Activated CD8-positive, alpha-beta T cell treated with anti-CD3 and anti-CD28 coated beads, Interleukin-2, amount 10 ng/mL, durations not matched to agents 7 days and 5 days (primary cell): ENCODE measurements at regions not wholly inside any gene's neighbourhood (a gene's known extent, or its start where the extent isn't known, plus 50 kb on each side); places are given as distances from the start of the nearest gene placed in this dataset.
"Not testable (repeated sequence)": the region's sequence is repeated elsewhere in the genome, so short reads cannot be mapped to it uniquely, and the experiment has no call there.

Experiments used
- ATAC-seq: fragments of 150-1000 bp; cut with Tn5 transposase; one replicate; pipeline ENCODE4 v1.10.0; 2021; ENCODE audit warnings: moderate library complexity
- CTCF ChIA-PET: fragments of 350-600 bp; sonication (Branson Sonifier 250); formaldehyde crosslinking; loops from one replicate; lab custom pipeline; 2021; ENCODE audit warnings: antibody characterized with exemption; lab: Charles Lee
- POLR2A ChIA-PET: fragments of 350-600 bp; sonication (Branson Sonifier 250); formaldehyde crosslinking; loops from one replicate; lab custom pipeline; 2021; ENCODE audit warnings: antibody characterized with exemption; lab: Charles Lee
- DNase-seq: peaks from one replicate; pipeline ENCODE4 v3.0.0-alpha.2; 2020
- H3K27ac Mint-ChIP-seq: one replicate; pipeline ENCODE4 v1.8.0; 2021; ENCODE audit warnings: mild to moderate bottlenecking, mixed read lengths
- H3K27me3 Mint-ChIP-seq: one replicate; pipeline ENCODE4 v1.8.0; 2021; ENCODE audit warnings: low read depth, mixed read lengths
- H3K36me3 Mint-ChIP-seq: one replicate; pipeline ENCODE4 v1.8.0; 2021; ENCODE audit warnings: low read depth, mixed read lengths
- H3K4me1 Mint-ChIP-seq: one replicate; pipeline ENCODE4 v1.8.0; 2021; ENCODE audit warnings: low read depth, mixed read lengths
- H3K4me3 Mint-ChIP-seq: one replicate; pipeline ENCODE4 v1.8.0; 2021; ENCODE audit warnings: mild to moderate bottlenecking, mixed read lengths
- H3K9me3 Mint-ChIP-seq: one replicate; pipeline ENCODE4 v1.8.0; 2022; ENCODE audit warnings: mixed read lengths; ENCODE audit not compliant: insufficient read depth

GRCh38 chr14:34381304-34381703, 80.7 kb downstream of the SPTSSA start:
- CTCF ChIA-PET, H3K27ac Mint-ChIP-seq, DNase-seq, H3K4me1 Mint-ChIP-seq, POLR2A ChIA-PET, ATAC-seq, H3K9me3 Mint-ChIP-seq, H3K36me3 Mint-ChIP-seq, H3K27me3 Mint-ChIP-seq, H3K4me3 Mint-ChIP-seq: not testable (repeated sequence)

GRCh38 chr14:34380471-34380845, 81.6 kb downstream of the SPTSSA start:
- H3K36me3 Mint-ChIP-seq = no peaks in the 10 kb centered on the region
- no peaks in the 10 kb centered on the region for H3K9me3 Mint-ChIP-seq
- H3K4me3 Mint-ChIP-seq = no peak overlapping the region
- DNase-seq = no peak
- ChIA-PET CTCF (no interaction called here), POLR2A (no interaction called here)
- H3K27ac Mint-ChIP-seq = no peak overlapping the region
- no peak for ATAC-seq
- H3K27me3 Mint-ChIP-seq = no peaks in the 10 kb centered on the region
- no peaks in the 10 kb centered on the region for H3K4me1 Mint-ChIP-seq

- ChIA-PET POLR2A (no interaction called here), CTCF (no interaction called here)
- DNase-seq (no peak), ATAC-seq (no peak)
- Mint-ChIP-seq H3K27me3 (no peaks in the 10 kb centered on the region), H3K36me3 (no peaks in the 10 kb centered on the region), H3K9me3 (no peaks in the 10 kb centered on the region), H3K4me1 (no peaks in the 10 kb centered on the region), H3K27ac (no peak overlapping the region), H3K4me3 (no peak overlapping the region)
These were observed 82.1 kb downstream of the SPTSSA start for GRCh38 chr14:34379816-34380470.

- no peaks in the 10 kb centered on the region for H3K4me1 Mint-ChIP-seq
- ATAC-seq (no peak), DNase-seq (no peak)
- no peaks in the 10 kb centered on the region for H3K9me3 Mint-ChIP-seq
- H3K27me3 Mint-ChIP-seq = no peaks in the 10 kb centered on the region
- H3K4me3 Mint-ChIP-seq = no peak overlapping the region
- no peaks in the 10 kb centered on the region for H3K36me3 Mint-ChIP-seq
- POLR2A ChIA-PET = no interaction called here
- CTCF ChIA-PET = interaction anchor here (1.2 kb wide), 1 partner anchor 54 kb away, joined by 4 read pairs; no protein-coding TSS in a partner anchor
- H3K27ac Mint-ChIP-seq = no peak overlapping the region
These were observed 85.3 kb downstream of the SPTSSA start for GRCh38 chr14:34376649-34377267.

GRCh38 chr14:34374998-34375740, 86.9 kb downstream of the SPTSSA start:
- Mint-ChIP-seq H3K27me3 (no peaks in the 10 kb centered on the region), H3K36me3 (no peaks in the 10 kb centered on the region), H3K9me3 (no peaks in the 10 kb centered on the region), H3K4me3 (no peak overlapping the region), H3K27ac (no peak overlapping the region), H3K4me1 (no peaks in the 10 kb centered on the region)
- no peak for DNase-seq
- ChIA-PET CTCF (no interaction called here), POLR2A (no interaction called here)
- no peak for ATAC-seq

GRCh38 chr14:34373191-34373590, 88.8 kb downstream of the SPTSSA start:
- ChIA-PET POLR2A (no interaction called here), CTCF (no interaction called here)
- H3K4me3 Mint-ChIP-seq = no peak overlapping the region
- H3K27me3 Mint-ChIP-seq = peaks cover 3% of the 10 kb centered on the region
- DNase-seq (no peak), ATAC-seq (no peak)
- H3K4me1 Mint-ChIP-seq = no peaks in the 10 kb centered on the region
- H3K9me3 Mint-ChIP-seq = no peaks in the 10 kb centered on the region
- no peak overlapping the region for H3K27ac Mint-ChIP-seq
- no peaks in the 10 kb centered on the region for H3K36me3 Mint-ChIP-seq

- Mint-ChIP-seq H3K27me3 (peaks cover 3% of the 10 kb centered on the region), H3K9me3 (no peaks in the 10 kb centered on the region), H3K36me3 (no peaks in the 10 kb centered on the region), H3K27ac (no peak overlapping the region), H3K4me3 (no peak overlapping the region), H3K4me1 (no peaks in the 10 kb centered on the region)
- POLR2A ChIA-PET = no interaction called here
- no peak for DNase-seq
- no peak for ATAC-seq
- CTCF ChIA-PET = no interaction called here
These were observed 89.3 kb downstream of the SPTSSA start for GRCh38 chr14:34372786-34373185.

GRCh38 chr14:34369648-34370030, 92.4 kb downstream of the SPTSSA start:
- Mint-ChIP-seq H3K4me1 (no peaks in the 10 kb centered on the region), H3K27me3 (peaks cover 8% of the 10 kb centered on the region), H3K36me3 (no peaks in the 10 kb centered on the region), H3K4me3 (no peak overlapping the region), H3K27ac (no peak overlapping the region), H3K9me3 (no peaks in the 10 kb centered on the region)
- CTCF ChIA-PET = no interaction called here
- ATAC-seq (no peak), DNase-seq (no peak)
- POLR2A ChIA-PET = no interaction called here

GRCh38 chr14:34368971-34369647, 92.9 kb downstream of the SPTSSA start:
- DNase-seq (no peak), ATAC-seq (no peak)
- POLR2A ChIA-PET = no interaction called here
- Mint-ChIP-seq H3K36me3 (no peaks in the 10 kb centered on the region), H3K9me3 (no peaks in the 10 kb centered on the region), H3K4me3 (no peak overlapping the region), H3K4me1 (no peaks in the 10 kb centered on the region), H3K27me3 (peaks cover 8% of the 10 kb centered on the region), H3K27ac (no peak overlapping the region)
- CTCF ChIA-PET = no interaction called here

- Mint-ChIP-seq H3K27ac (no peak overlapping the region), H3K27me3 (peaks cover 12% of the 10 kb centered on the region), H3K4me3 (no peak overlapping the region), H3K36me3 (no peaks in the 10 kb centered on the region), H3K4me1 (no peaks in the 10 kb centered on the region), H3K9me3 (no peaks in the 10 kb centered on the region)
- DNase-seq (no peak), ATAC-seq (no peak)
- ChIA-PET POLR2A (no interaction called here), CTCF (no interaction called here)
These were observed 93.7 kb downstream of the SPTSSA start for GRCh38 chr14:34368115-34368970.

- peaks cover 16% of the 10 kb centered on the region for H3K27me3 Mint-ChIP-seq
- ChIA-PET CTCF (interaction anchor here (1.4 to 1.8 kb wide), 2 partner anchors 13 to 34 kb away, joined by 3 to 4 read pairs; no protein-coding TSS in a partner anchor), POLR2A (interaction anchor here (1.0 kb wide), 1 partner anchor 10 kb away, joined by 3 read pairs; no protein-coding TSS in a partner anchor)
- no peak overlapping the region for H3K27ac Mint-ChIP-seq
- DNase-seq (no peak), ATAC-seq (no peak)
- no peak overlapping the region for H3K4me3 Mint-ChIP-seq
- no peaks in the 10 kb centered on the region for H3K9me3 Mint-ChIP-seq
- no peaks in the 10 kb centered on the region for H3K4me1 Mint-ChIP-seq
- no peaks in the 10 kb centered on the region for H3K36me3 Mint-ChIP-seq
These were observed 96.6 kb downstream of the SPTSSA start for GRCh38 chr14:34365309-34365915.
